ENCODE measurements at regions not wholly inside any gene's neighbourhood (a gene's known extent, or its start where the extent isn't known, plus 50 kb on each side); places are given as distances from the start of the nearest gene placed in this dataset.

DNA sequence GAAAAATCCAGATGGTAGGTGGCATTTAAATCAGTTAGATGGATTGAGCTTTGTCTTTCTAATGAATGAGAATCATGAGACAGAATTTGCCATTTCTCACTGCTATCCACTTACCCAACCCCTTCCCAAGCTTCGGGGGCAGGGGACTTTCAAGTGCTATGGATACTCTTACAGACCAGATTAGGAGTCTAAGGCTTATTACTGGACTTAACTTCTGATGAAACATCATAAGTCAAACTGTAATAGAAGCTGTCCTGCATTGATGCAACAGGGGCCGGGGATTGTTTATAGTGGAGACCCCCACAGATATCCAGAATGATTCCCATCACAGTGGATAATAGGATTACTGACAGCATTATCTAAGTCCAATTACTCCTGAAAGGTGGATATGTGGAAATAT is 267.0 kb downstream of the NUF2 start:
- Histone ChIP-seq H3K4me1 (ENCODE audit: control insufficient read depth, extremely low read depth, insufficient read depth, low read length) (no peaks in the 10 kb centered on the region), H3K4me2 (ENCODE audit: insufficient read depth, low read length) (no peak overlapping the region), H3K9me1 (replicated peaks; ENCODE audit: control insufficient read depth, extremely low read depth, insufficient read depth, low read length) (no peaks in the 10 kb centered on the region), H2AFZ (ENCODE audit: low read depth, low read length) (no peak overlapping the region), H3K27me3 (ENCODE audit: control insufficient read depth in 2 of 2, insufficient read depth in 2 of 2, low read length in 2 of 2) (no peaks in the 10 kb centered on the region), H3K79me2 (ENCODE audit: control insufficient read depth, insufficient read depth, low read length) (no peaks in the 10 kb centered on the region), H4K20me1 (replicated peaks; ENCODE audit: control insufficient read depth, extremely low read depth, insufficient read depth, low read length) (no peaks in the 10 kb centered on the region), H3K9me3 (replicated peaks; ENCODE audit: control insufficient read depth, insufficient read depth, low read length) (no peaks in the 10 kb centered on the region), H3K9ac (replicated peaks; ENCODE audit: extremely low read depth, insufficient read depth, low read length) (no peak overlapping the region), H3K4me3 (replicated peaks in 1 of 3; ENCODE audit: insufficient read depth in 1 of 3, low read depth in 1 of 3, low read length in 3 of 3) (no peak overlapping the region), H3K36me3 (ENCODE audit: control insufficient read depth in 2 of 2, extremely low read depth in 1 of 2, insufficient read depth in 2 of 2, low read length in 2 of 2) (no peaks in the 10 kb centered on the region), H3K27ac (ENCODE audit: insufficient read depth, low read depth, low read length) (no peak overlapping the region)
- POLR2A ChIA-PET, result no interaction called here
- FAIRE-seq, result no peak
- CTCF ChIA-PET, result no interaction called here
- DNase-seq (ENCODE audit: low read depth, low spot score), result no peak
- no TSS peak for BruUV-seq (replicated peaks)
- dilution Hi-C loops (cut with MboI; ENCODE audit: extremely low pct_ligation_motif_present, low sequenced_read_pairs) (no loop called here), intact Hi-C loops (cut with micrococcal nuclease) (no loop called here)
- TF ChIP-seq POLR2AphosphoS5 (IDR thresholded peaks at IDR 0.05; ENCODE audit: insufficient read depth, low read depth, low read length) (no peak), FOS (IDR thresholded peaks at IDR 0.05; ENCODE audit: borderline replicate concordance, insufficient read depth, low read length) (no peak), POLR2A (IDR thresholded peaks at IDR 0.05; ENCODE audit: low read depth, low read length) (no peak), MYC (IDR thresholded peaks at IDR 0.05; ENCODE audit: low read depth, low read length) (no peak), GATA2 (IDR thresholded peaks at IDR 0.05; ENCODE audit: insufficient read depth, insufficient read length, low read depth, low read length) (no peak), JUN (IDR thresholded peaks at IDR 0.05; ENCODE audit: borderline replicate concordance, insufficient read depth, insufficient read length, low read depth) (no peak), EZH2 (IDR thresholded peaks at IDR 0.05; ENCODE audit: borderline replicate concordance, low read depth, low read length, severe bottlenecking) (no peak)
- TF ChIP-seq, protein P1, sequence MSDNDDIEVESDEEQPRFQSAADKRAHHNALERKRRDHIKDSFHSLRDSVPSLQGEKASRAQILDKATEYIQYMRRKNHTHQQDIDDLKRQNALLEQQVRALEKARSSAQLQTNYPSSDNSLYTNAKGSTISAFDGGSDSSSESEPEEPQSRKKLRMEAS (IDR thresholded peaks at IDR 0.05; ENCODE audit: insufficient read depth, insufficient read length), result no peak
- TF ChIP-seq, protein P2, sequence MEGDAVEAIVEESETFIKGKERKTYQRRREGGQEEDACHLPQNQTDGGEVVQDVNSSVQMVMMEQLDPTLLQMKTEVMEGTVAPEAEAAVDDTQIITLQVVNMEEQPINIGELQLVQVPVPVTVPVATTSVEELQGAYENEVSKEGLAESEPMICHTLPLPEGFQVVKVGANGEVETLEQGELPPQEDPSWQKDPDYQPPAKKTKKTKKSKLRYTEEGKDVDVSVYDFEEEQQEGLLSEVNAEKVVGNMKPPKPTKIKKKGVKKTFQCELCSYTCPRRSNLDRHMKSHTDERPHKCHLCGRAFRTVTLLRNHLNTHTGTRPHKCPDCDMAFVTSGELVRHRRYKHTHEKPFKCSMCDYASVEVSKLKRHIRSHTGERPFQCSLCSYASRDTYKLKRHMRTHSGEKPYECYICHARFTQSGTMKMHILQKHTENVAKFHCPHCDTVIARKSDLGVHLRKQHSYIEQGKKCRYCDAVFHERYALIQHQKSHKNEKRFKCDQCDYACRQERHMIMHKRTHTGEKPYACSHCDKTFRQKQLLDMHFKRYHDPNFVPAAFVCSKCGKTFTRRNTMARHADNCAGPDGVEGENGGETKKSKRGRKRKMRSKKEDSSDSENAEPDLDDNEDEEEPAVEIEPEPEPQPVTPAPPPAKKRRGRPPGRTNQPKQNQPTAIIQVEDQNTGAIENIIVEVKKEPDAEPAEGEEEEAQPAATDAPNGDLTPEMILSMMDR (IDR thresholded peaks at IDR 0.05; ENCODE audit: extremely low read depth in 1 of 2, insufficient read depth in 1 of 2, low read depth in 1 of 2, low read length in 2 of 2), result no peak
